Middle frontal gyrus (tissue), 1 donor: ENCODE measurements at regions not wholly inside any gene's neighbourhood (a gene's known extent, or its start where the extent isn't known, plus 50 kb on each side); places are given as distances from the start of the nearest gene placed in this dataset.
"Not testable (repeated sequence)": the region's sequence is repeated elsewhere in the genome, so short reads cannot be mapped to it uniquely, and the experiment has no call there.

Experiments used
- DNase-seq: peaks from one replicate; pipeline ENCODE4 v3.0.0-alpha.2; 2015; ENCODE audit warnings: low spot score; ENCODE audit errors: extremely low spot score

GRCh38 chr4:17246656-17247055, 265.2 kb downstream of the QDPR start:
- DNase-seq = no peak

GRCh38 chr4:17241835-17242234, 270.1 kb downstream of the QDPR start:
- DNase-seq = no peak

GRCh38 chr4:17238633-17239032, 273.3 kb downstream of the QDPR start:
- DNase-seq = no peak

- DNase-seq = no peak
Observed at GRCh38 chr4:17236686-17237085, 275.2 kb downstream of the QDPR start.

- no peak for DNase-seq
Observed at GRCh38 chr4:17234678-17235077, 277.2 kb downstream of the QDPR start.

- DNase-seq = no peak
Observed at GRCh38 chr4:17232566-17233253, 279.2 kb downstream of the QDPR start.

GRCh38 chr4:17231880-17232475, 279.9 kb downstream of the QDPR start:
- DNase-seq = not testable (repeated sequence)

- no peak for DNase-seq
Observed at GRCh38 chr4:17230727-17231126, 281.2 kb downstream of the QDPR start.

GRCh38 chr4:17220816-17221215, 291.1 kb downstream of the QDPR start:
- DNase-seq = no peak

GRCh38 chr4:17218786-17219185, 293.1 kb downstream of the QDPR start:
- no peak for DNase-seq

GRCh38 chr4:17206829-17207801, 304.8 kb downstream of the QDPR start:
- DNase-seq = no peak

GRCh38 chr4:17204908-17205307, 306.5 kb upstream of the LDB2 start:
- no peak for DNase-seq

- DNase-seq = no peak
Observed at GRCh38 chr4:17203797-17204196, 305.4 kb upstream of the LDB2 start.

GRCh38 chr4:17197070-17197469, 298.6 kb upstream of the LDB2 start:
- DNase-seq = no peak

- no peak for DNase-seq
Observed at GRCh38 chr4:17195461-17196275, 297.2 kb upstream of the LDB2 start.

- no peak for DNase-seq
Observed at GRCh38 chr4:17194586-17194985, 296.1 kb upstream of the LDB2 start.

GRCh38 chr4:17189759-17190158, 291.3 kb upstream of the LDB2 start:
- DNase-seq = no peak

GRCh38 chr4:17189401-17189720, 290.9 kb upstream of the LDB2 start:
- no peak for DNase-seq

GRCh38 chr4:17188547-17189400, 290.3 kb upstream of the LDB2 start:
- no peak for DNase-seq

- no peak for DNase-seq
Observed at GRCh38 chr4:17188125-17188524, 289.7 kb upstream of the LDB2 start.
